CD4-positive, alpha-beta T cell (primary cell): ENCODE measurements at regions not wholly inside any gene's neighbourhood (a gene's known extent, or its start where the extent isn't known, plus 50 kb on each side); places are given as distances from the start of the nearest gene placed in this dataset.
"Not testable (repeated sequence)": the region's sequence is repeated elsewhere in the genome, so short reads cannot be mapped to it uniquely, and the experiment has no call there.

Source experiments
- ATAC-seq: fragments of 200-7000 bp; cut with Tn5 transposase; one replicate; pipeline ENCODE4 v1.10.0; 2022; ENCODE audit warnings: mild to moderate bottlenecking; ENCODE audit not compliant: poor library complexity
- CTCF ChIA-PET: fragments of 350-600 bp; sonication (Branson Sonifier 250); formaldehyde crosslinking; loops from one replicate; lab custom pipeline; 2021; ENCODE audit warnings: antibody characterized with exemption, inconsistent platforms; lab: Charles Lee
- POLR2A ChIA-PET: fragments of 350-600 bp; sonication (Branson Sonifier 250); formaldehyde crosslinking; loops from one replicate; lab custom pipeline; 2021; ENCODE audit warnings: antibody characterized with exemption, inconsistent platforms; lab: Charles Lee
- DNase-seq, 14 experiments: peaks; one replicate each; pipeline ENCODE4 v3.0.0-alpha.2; 2013 to 2020; ENCODE audit warnings: mixed read lengths in 2 of 14
- H3K27ac ChIP-seq, 2 donors: one replicate each; pipeline versions ENCODE4 v1.5.1 to v1.7.0; 2013; ENCODE audit warnings: low read length in 2 of 2, low read depth in 1 of 2, mild to moderate bottlenecking in 1 of 2
- H3K27me3 ChIP-seq, 2 experiments: 1 replicate in 1 of 2; 2 replicates in 1 of 2; pipeline versions ENCODE4 v1.6.1 to v1.7.0; 2013; ENCODE audit warnings: low read length in 2 of 2, control low read depth in 1 of 2, mild to moderate bottlenecking in 1 of 2, moderate library complexity in 1 of 2; ENCODE audit not compliant: insufficient read depth in 2 of 2, control insufficient read depth in 1 of 2
- H3K36me3 ChIP-seq: one replicate; pipeline ENCODE4 v1.6.1; 2013; ENCODE audit warnings: low read length, control low read depth; ENCODE audit not compliant: insufficient read depth
- H3K4me1 ChIP-seq: one replicate; pipeline ENCODE4 v1.6.1; 2013; ENCODE audit warnings: low read length, control low read depth; ENCODE audit not compliant: insufficient read depth
- H3K4me3 ChIP-seq: one replicate; pipeline ENCODE4 v1.5.1; 2013; ENCODE audit warnings: mild to moderate bottlenecking, low read length, moderate library complexity
- H3K9me3 ChIP-seq, 2 experiments: 1 replicate in 1 of 2; 2 replicates in 1 of 2; pipeline versions ENCODE4 v1.6.1 to v1.7.0; 2013; ENCODE audit warnings: low read length in 2 of 2, mild to moderate bottlenecking in 2 of 2, control low read depth in 1 of 2, moderate library complexity in 1 of 2; ENCODE audit not compliant: control insufficient read depth in 1 of 2, insufficient read depth in 1 of 2
- H3K27ac Mint-ChIP-seq: one replicate; pipeline ENCODE4 v1.8.0; 2020; ENCODE audit warnings: mixed read lengths
- H3K27me3 Mint-ChIP-seq: one replicate; pipeline ENCODE4 v1.8.0; 2021; ENCODE audit warnings: mixed read lengths
- H3K36me3 Mint-ChIP-seq: one replicate; pipeline ENCODE4 v1.8.0; 2021; ENCODE audit warnings: low read depth, mixed read lengths
- H3K4me1 Mint-ChIP-seq: one replicate; pipeline ENCODE4 v1.8.0; 2021; ENCODE audit warnings: low read depth, mixed read lengths
- H3K4me3 Mint-ChIP-seq: one replicate; pipeline ENCODE4 v1.8.0; 2020; ENCODE audit warnings: mild to moderate bottlenecking, mixed read lengths
- H3K9me3 Mint-ChIP-seq: one replicate; pipeline ENCODE4 v1.8.0; 2020; ENCODE audit warnings: mixed read lengths
- intact Hi-C, 2 experiments: fragments of 100-400 bp; cut with DNase I in 1 of 2; cut with micrococcal nuclease in 1 of 2; formaldehyde crosslinking; loops; one replicate each; pipeline versions ENCODE4 v1.15.1 to v1.9.0; 2023 to 2025; cut with DNase I, micrococcal nuclease
- TF ChIP-seq, protein P1 (sequence below): fragments of 200-600 bp; IDR thresholded peaks from one replicate; pipeline ENCODE4 v1.8.0; 2022; ENCODE audit warnings: antibody characterized with exemption, mild to moderate bottlenecking

DNA sequence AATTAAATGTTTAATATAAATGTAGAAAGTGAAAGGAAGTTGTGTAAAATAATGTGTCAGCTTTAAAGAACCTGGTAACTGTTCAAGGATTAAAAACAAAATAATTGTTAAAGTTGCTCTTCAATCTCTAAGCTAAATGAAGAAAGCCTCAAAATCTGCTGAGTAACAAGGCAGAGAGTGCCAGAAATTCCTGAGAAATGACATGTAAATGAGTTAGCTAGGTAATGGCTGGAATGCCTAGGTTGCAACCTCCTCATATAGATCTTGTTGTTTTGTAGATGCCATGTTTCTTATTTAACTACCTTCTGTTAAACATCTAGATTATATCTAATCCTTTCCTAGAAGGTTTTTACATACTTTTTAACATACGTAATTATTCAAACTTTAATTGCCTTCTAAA is 763.6 kb upstream of the AGA start:
- no peaks in the 10 kb centered on the region for H3K27me3 ChIP-seq
- H3K9me3 Mint-ChIP-seq, result peaks cover 9% of the 10 kb centered on the region
- no peaks in the 10 kb centered on the region for H3K36me3 Mint-ChIP-seq
- H3K36me3 ChIP-seq, result no peaks in the 10 kb centered on the region
- no peak overlapping the region for H3K4me3 Mint-ChIP-seq
- DNase-seq (no peak), ATAC-seq (no peak)
- ChIA-PET CTCF (interaction anchor here (0.6 kb wide), 1 partner anchor 1092 kb away, joined by 3 read pairs; no protein-coding TSS in a partner anchor), POLR2A (no interaction called here)
- intact Hi-C loops, result no loop called here
- H3K4me3 ChIP-seq, result no peak overlapping the region
- H3K27ac Mint-ChIP-seq, result no peak overlapping the region
- TF ChIP-seq, protein P1, sequence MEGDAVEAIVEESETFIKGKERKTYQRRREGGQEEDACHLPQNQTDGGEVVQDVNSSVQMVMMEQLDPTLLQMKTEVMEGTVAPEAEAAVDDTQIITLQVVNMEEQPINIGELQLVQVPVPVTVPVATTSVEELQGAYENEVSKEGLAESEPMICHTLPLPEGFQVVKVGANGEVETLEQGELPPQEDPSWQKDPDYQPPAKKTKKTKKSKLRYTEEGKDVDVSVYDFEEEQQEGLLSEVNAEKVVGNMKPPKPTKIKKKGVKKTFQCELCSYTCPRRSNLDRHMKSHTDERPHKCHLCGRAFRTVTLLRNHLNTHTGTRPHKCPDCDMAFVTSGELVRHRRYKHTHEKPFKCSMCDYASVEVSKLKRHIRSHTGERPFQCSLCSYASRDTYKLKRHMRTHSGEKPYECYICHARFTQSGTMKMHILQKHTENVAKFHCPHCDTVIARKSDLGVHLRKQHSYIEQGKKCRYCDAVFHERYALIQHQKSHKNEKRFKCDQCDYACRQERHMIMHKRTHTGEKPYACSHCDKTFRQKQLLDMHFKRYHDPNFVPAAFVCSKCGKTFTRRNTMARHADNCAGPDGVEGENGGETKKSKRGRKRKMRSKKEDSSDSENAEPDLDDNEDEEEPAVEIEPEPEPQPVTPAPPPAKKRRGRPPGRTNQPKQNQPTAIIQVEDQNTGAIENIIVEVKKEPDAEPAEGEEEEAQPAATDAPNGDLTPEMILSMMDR, result no peak
- H3K4me1 Mint-ChIP-seq, result no peaks in the 10 kb centered on the region
- H3K27ac ChIP-seq, result no peak overlapping the region
- no peaks in the 10 kb centered on the region for H3K27me3 Mint-ChIP-seq
- no peaks in the 10 kb centered on the region for H3K4me1 ChIP-seq
- H3K9me3 ChIP-seq, result peaks cover 0 to 8% of the 10 kb centered on the region in 2 experiments

DNA sequence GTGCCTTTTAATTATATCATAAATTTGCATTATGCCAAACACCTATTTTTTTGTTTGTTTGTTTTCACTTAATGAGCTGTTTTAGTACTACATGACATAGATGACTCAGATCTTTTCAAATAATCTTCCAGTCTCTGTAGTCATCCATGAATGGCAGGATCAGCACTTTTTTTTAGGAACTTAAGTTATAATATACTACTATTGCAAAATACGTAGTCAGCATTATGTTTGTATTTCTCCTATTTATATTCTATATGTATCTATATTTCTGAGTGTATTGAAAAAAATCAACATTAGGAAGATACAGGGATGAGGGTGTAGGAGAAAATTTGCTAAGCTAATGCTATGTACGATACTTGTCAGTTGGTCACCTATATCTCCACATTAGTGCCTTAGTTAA is 773.1 kb upstream of the AGA start:
- no peak overlapping the region for H3K27ac Mint-ChIP-seq
- Histone ChIP-seq H3K4me3 (no peak overlapping the region), H3K4me1 (no peaks in the 10 kb centered on the region), H3K27ac (no peak overlapping the region), H3K9me3 (no peaks in the 10 kb centered on the region), H3K36me3 (no peaks in the 10 kb centered on the region), H3K27me3 (no peaks in the 10 kb centered on the region)
- DNase-seq, result no peak
- TF ChIP-seq, protein P1, result no peak
- H3K9me3 Mint-ChIP-seq, result no peaks in the 10 kb centered on the region
- CTCF ChIA-PET, result no interaction called here
- H3K4me3 Mint-ChIP-seq, result no peak overlapping the region
- no peak for ATAC-seq
- no peaks in the 10 kb centered on the region for H3K4me1 Mint-ChIP-seq
- H3K36me3 Mint-ChIP-seq, result no peaks in the 10 kb centered on the region
- intact Hi-C loops, result no loop called here
- H3K27me3 Mint-ChIP-seq, result no peaks in the 10 kb centered on the region
- POLR2A ChIA-PET, result no interaction called here

DNA sequence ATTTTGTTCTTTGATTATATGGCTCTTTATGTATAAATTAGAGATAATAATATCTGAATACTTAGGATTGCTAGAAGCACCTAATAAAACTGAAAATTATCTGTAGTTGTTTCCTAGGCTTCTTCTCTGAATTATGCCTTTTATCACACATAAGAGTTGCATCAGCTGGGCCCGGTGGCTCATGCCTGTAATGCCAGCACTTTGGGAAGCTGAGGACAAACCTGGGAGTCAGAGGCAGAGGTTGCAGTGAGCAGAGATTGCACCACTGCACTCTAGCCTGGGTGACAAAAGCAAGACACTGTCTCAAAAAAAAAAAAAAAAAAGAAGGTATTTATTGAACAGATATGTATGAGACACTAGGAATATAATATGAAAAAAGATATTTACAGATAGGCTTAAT is 773.5 kb upstream of the AGA start:
- Mint-ChIP-seq H3K4me1 (no peaks in the 10 kb centered on the region), H3K27ac (no peak overlapping the region), H3K9me3 (no peaks in the 10 kb centered on the region), H3K27me3 (no peaks in the 10 kb centered on the region), H3K36me3 (no peaks in the 10 kb centered on the region), H3K4me3 (no peak overlapping the region)
- no peak overlapping the region for H3K4me3 ChIP-seq
- H3K36me3 ChIP-seq, result no peaks in the 10 kb centered on the region
- ChIA-PET POLR2A (no interaction called here), CTCF (no interaction called here)
- no peak overlapping the region for H3K27ac ChIP-seq
- ATAC-seq, result no peak
- no peak for DNase-seq
- H3K9me3 ChIP-seq, result no peaks in the 10 kb centered on the region
- intact Hi-C loops, result no loop called here
- no peaks in the 10 kb centered on the region for H3K4me1 ChIP-seq
- no peaks in the 10 kb centered on the region for H3K27me3 ChIP-seq
- TF ChIP-seq, protein P1, result no peak

DNA sequence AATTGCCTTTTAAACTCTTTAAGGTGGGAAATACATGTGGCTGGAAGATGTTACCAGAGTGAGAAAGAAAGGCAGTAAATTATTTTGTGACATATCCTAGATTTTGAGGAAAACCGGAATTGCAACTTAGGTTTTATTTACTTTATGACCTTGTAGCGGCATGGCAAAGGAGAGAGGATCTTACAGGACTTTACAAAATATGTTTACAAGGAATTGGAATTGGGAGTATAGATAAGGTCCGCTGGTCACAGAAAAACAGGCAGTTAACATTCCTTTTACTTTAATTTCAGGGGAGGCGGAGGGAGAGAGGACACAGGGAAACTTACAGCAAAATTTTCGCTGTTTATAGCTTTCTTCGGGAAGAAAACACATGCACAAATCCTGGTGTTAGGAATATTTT is 784.2 kb upstream of the AGA start:
- ATAC-seq, H3K27me3 ChIP-seq, DNase-seq, intact Hi-C loops, H3K4me1 Mint-ChIP-seq, POLR2A ChIA-PET, H3K36me3 Mint-ChIP-seq, H3K27ac ChIP-seq, H3K4me1 ChIP-seq, H3K27me3 Mint-ChIP-seq, H3K4me3 ChIP-seq, H3K4me3 Mint-ChIP-seq, H3K36me3 ChIP-seq, CTCF ChIA-PET, H3K27ac Mint-ChIP-seq: not testable (repeated sequence)
- peaks cover 11% of the 10 kb centered on the region for H3K9me3 Mint-ChIP-seq
- peaks cover 0 to 11% of the 10 kb centered on the region in 2 experiments for H3K9me3 ChIP-seq
